Uterus (tissue), 2 donors: ENCODE measurements at regions not wholly inside any gene's neighbourhood (a gene's known extent, or its start where the extent isn't known, plus 50 kb on each side); places are given as distances from the start of the nearest gene placed in this dataset.

ENCODE experiments used
- CTCF ChIP-seq, 4 experiments: fragments of 200-600 bp in 2 of 4; fragments of 450-650 bp in 2 of 4; sonication (generic) in 2 of 4; IDR thresholded peaks; one replicate each; pipeline ENCODE4 v1.5.1; 2016 to 2019; ENCODE audit warnings: antibody characterized with exemption in 4 of 4, mild to moderate bottlenecking in 2 of 4, moderate library complexity in 1 of 4
- POLR2A ChIP-seq, 2 donors: fragments of 450-650 bp; IDR thresholded peaks; one replicate each; pipeline ENCODE4 v1.6.1; 2016; ENCODE audit warnings: antibody characterized with exemption in 2 of 2, mild to moderate bottlenecking in 1 of 2, moderate library complexity in 1 of 2

DNA sequence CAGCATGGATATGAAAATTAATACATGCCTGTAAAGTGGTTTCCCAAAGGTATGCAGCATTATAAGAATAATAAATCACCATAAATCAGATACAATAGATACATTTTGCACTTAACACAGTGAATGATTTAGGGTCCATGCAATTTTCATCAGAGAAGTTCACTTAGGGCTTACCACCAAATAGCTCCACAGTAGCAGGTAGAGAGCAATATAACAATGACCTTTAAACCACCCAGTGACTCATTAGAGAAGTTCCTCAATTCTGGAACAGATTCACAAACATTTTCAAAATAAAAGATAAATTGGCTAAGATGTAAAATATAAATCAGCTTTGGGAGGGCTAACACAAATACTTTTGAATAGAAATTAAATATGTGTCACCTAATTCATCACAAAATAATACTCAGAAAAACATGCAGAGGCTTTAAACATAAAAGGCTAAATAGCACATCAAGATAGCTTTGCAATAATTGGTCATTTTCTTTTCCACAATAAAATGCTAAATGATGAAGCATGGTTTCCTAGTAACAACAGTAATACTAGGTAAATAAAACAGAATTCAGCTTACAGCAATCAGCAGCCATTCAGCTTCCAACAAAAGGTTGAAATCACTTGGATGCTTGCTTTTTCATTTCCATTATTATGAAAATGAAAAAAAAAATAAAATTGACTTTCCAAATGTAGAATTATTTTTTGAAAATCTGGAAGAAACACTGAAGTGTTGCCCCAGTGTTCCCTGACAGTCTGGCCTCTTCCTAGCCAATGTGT is 84.3 kb upstream of the NBEA start:
- no peak for TF ChIP-seq POLR2A (IDR thresholded peaks at IDR 0.05)
- TF ChIP-seq CTCF (IDR thresholded peaks at IDR 0.05), result no peak
